GM10248 (cell line): ENCODE measurements at regions not wholly inside any gene's neighbourhood (a gene's known extent, or its start where the extent isn't known, plus 50 kb on each side); places are given as distances from the start of the nearest gene placed in this dataset.

ENCODE experiments used
- CTCF ChIA-PET: fragments of 300-600 bp; sonication (Branson Sonifier 250); formaldehyde crosslinking; extraction: SDS; loops from one replicate; lab custom pipeline; 2021; ENCODE audit warnings: antibody characterized with exemption; lab: Yijun Ruan, JAX
- POLR2A ChIA-PET: fragments of 350-650 bp; sonication (Branson Sonifier 250); formaldehyde crosslinking; extraction: SDS; loops from one replicate; lab custom pipeline; 2020; ENCODE audit warnings: antibody characterized with exemption; lab: Yijun Ruan, JAX
- DNase-seq: peaks from one replicate; pipeline ENCODE4 v3.0.0; 2012; ENCODE audit errors: extremely low spot score
- TF ChIP-seq, protein P1 (sequence below): IDR thresholded peaks from 2 replicates; pipeline ENCODE4 v1.5.1; 2012; ENCODE audit warnings: mild to moderate bottlenecking, low read depth; ENCODE audit errors: extremely low read depth, missing control alignments, control extremely low read depth

DNA sequence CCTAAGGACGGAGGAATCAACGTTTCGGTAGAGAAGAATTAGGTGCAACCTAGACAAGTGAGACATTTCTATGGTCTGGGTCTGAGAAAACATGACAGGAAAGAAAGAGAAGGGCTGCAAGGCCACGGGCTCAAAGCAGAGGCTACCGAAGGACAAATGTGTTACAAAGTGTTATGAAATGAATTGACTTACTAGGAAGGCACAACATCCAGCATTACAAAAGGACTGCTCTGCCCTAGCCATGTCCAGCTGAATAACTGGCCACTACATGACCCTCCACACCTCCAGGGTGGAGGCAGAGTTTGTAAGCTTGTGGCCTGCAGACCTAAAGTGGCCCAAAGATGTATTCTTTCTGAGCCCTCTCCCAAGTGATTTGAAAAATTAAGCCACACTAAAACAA, 133.6 kb downstream of the GDAP2 start:
- TF ChIP-seq, protein P1, sequence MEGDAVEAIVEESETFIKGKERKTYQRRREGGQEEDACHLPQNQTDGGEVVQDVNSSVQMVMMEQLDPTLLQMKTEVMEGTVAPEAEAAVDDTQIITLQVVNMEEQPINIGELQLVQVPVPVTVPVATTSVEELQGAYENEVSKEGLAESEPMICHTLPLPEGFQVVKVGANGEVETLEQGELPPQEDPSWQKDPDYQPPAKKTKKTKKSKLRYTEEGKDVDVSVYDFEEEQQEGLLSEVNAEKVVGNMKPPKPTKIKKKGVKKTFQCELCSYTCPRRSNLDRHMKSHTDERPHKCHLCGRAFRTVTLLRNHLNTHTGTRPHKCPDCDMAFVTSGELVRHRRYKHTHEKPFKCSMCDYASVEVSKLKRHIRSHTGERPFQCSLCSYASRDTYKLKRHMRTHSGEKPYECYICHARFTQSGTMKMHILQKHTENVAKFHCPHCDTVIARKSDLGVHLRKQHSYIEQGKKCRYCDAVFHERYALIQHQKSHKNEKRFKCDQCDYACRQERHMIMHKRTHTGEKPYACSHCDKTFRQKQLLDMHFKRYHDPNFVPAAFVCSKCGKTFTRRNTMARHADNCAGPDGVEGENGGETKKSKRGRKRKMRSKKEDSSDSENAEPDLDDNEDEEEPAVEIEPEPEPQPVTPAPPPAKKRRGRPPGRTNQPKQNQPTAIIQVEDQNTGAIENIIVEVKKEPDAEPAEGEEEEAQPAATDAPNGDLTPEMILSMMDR: no peak
- POLR2A ChIA-PET: no interaction called here
- no peak for DNase-seq
- CTCF ChIA-PET: no interaction called here

DNA sequence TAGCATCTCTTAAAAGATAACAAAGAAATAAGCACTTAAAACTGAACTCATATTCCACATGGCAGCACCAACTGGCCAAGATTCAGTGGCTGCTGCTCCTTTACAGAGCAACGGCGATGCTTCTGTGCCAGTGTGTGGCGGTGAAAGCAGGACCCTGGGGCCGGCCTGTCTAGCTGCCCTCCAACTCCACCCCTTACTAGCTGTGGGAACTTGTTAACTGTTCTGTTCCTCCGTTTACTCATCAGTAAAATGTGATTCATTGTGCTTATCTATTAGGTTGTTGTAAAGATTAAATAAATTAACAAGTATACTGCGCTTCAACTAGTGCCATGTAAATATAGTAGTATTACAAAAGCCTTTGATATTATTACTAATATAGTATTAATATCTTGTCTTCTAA, 133.2 kb downstream of the GDAP2 start:
- TF ChIP-seq, protein P1: no peak
- ChIA-PET CTCF (interaction anchor here (1.7 kb wide), 1 partner anchor 42 kb away, joined by 5 read pairs; no protein-coding TSS in a partner anchor), POLR2A (no interaction called here)
- DNase-seq: no peak

DNA sequence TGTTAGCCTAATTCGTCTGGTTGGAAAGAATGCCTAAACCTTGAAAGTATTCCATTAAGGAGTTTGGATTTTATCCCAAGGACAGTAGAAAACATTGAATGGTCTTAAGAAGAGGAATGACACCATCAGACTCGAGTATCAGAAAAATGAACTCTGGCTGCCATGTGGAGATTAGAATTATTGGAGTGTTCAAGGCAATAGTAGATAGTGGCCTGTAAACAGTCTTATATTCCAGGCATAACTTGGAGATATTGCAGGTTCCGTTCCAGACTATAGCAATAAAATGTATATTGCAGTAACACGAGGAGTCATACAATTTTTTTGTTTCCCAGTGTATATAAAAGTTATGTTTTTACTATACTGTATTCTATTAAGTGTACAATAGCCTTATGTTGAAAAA, 130.9 kb downstream of the GDAP2 start:
- ChIA-PET POLR2A (no interaction called here), CTCF (no interaction called here)
- TF ChIP-seq, protein P1: no peak
- DNase-seq: no peak

DNA sequence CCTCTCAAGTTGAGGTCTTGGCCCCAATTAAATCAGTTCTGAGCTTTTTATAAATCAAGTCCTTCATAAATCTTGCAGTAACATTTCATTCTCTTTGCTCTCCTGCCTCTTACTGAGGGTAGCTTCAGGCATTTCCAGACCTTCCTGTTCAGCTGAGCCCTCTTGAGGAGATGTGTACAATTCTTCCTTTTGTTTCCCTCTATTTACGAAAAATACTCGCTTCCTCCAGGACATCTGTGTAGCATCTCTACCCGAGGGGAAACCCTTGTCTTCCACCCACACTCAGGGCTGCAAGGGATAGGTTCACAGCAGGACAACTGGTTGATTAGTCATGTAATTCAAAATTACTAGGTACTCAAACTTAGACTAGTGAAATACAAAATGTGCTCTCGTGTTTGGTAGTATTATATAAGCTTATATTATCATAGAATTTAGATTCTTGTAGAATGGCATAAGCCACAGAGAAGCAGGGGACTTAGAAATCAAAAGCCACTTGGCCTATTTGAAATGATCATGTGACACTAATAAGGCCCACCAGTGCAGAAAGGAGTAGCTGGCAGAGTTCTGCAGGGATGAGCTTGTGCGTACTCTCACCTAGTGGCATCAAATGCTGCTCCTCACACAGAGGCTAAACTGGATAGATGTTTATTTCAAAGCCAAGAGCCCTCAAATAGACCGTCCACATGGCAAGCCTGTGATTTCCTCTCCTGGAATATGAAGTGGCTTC, 126.7 kb downstream of the GDAP2 start:
- DNase-seq: no peak
- POLR2A ChIA-PET: no interaction called here
- CTCF ChIA-PET: interaction anchor here (0.7 to 1.7 kb wide), 6 partner anchors 13 to 93 kb away, joined by 3 to 7 read pairs (median 4); no protein-coding TSS in a partner anchor

DNA sequence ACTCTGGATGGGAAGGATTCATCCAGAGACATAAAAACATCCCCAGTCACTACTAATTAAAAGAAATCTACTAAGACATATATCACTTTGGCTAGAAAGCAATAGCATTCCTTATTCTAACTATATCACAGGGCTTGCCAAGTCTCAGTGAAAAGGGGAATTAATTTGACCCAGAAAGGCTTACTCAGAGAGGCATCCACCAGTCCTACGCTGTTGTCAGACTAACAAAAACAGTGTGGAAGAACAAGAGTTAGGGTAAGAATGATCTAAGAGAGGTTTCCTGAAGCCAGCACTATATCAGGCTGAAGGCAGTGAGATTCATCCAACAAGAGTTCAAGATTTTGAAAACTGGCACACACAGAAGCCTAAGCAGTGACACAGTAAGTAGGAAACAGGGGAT, 126.1 kb downstream of the GDAP2 start:
- TF ChIP-seq, protein P1: no peak
- ChIA-PET CTCF (interaction anchor here (0.9 to 1.7 kb wide), 4 partner anchors 12 to 93 kb away, joined by 3 to 7 read pairs (median 4); no protein-coding TSS in a partner anchor), POLR2A (no interaction called here)
- DNase-seq: no peak

More for the DNA sequence above, 126.7 kb downstream of the GDAP2 start:
- TF ChIP-seq, protein P1: no peak

DNA sequence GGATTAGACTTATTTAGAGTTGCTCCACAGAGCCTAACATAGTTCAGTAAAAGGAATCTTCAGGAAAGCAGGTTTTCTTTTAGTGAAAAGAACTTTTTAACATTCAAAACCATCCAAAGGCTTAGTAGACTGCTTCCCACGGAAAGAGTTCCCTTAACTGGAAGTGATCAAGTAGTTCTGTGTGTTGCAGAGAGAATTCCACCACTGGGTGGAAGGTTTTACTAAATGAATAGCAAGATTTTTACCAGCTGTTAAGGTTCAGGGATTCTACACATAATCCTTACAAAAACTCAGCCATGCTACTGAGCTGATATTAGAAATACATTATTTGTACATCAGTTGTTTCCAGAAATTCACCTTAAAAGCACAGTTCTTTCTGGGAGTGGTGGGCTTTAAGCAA, 119.7 kb downstream of the GDAP2 start:
- CTCF ChIA-PET: no interaction called here
- DNase-seq: no peak
- POLR2A ChIA-PET: no interaction called here
- TF ChIP-seq, protein P1: no peak
